Small intestine (tissue), 7 donors: ENCODE measurements at regions not wholly inside any gene's neighbourhood (a gene's known extent, or its start where the extent isn't known, plus 50 kb on each side); places are given as distances from the start of the nearest gene placed in this dataset.

Experiments used
- DNase-seq, 2 donors: peaks; one replicate each; pipeline versions ENCODE4 v3.0.0 to v3.0.0-alpha.2; 2013
- FAIRE-seq: peaks from 2 replicates; lab custom pipeline; 2012; peaks lifted over from hg19 to GRCh38; lab: Jason Lieb, UNC
- H3K27ac ChIP-seq, 3 donors: one replicate each; pipeline ENCODE4 v1.5.1; 2013; ENCODE audit warnings: low read length in 2 of 3, mild to moderate bottlenecking in 2 of 3, control low read depth in 1 of 3, inconsistent platforms in 1 of 3, low read depth in 1 of 3, moderate library complexity in 1 of 3
- H3K27me3 ChIP-seq, 3 donors: one replicate each; pipeline ENCODE4 v1.6.1; 2013; ENCODE audit warnings: low read length in 3 of 3, inconsistent platforms in 1 of 3; ENCODE audit not compliant: control insufficient read depth in 3 of 3, insufficient read depth in 3 of 3
- H3K36me3 ChIP-seq, 3 donors: one replicate each; pipeline ENCODE4 v1.6.1; 2013; ENCODE audit warnings: low read length in 3 of 3, inconsistent platforms in 1 of 3, low read depth in 1 of 3, mild to moderate bottlenecking in 1 of 3, moderate library complexity in 1 of 3; ENCODE audit not compliant: control insufficient read depth in 3 of 3, insufficient read depth in 2 of 3
- H3K4me1 ChIP-seq, 3 donors: one replicate each; pipeline ENCODE4 v1.6.1; 2013; ENCODE audit warnings: low read length in 2 of 3, inconsistent platforms in 1 of 3, low read depth in 1 of 3, mild to moderate bottlenecking in 1 of 3, moderate library complexity in 1 of 3; ENCODE audit not compliant: control insufficient read depth in 3 of 3, insufficient read depth in 2 of 3
- H3K4me3 ChIP-seq, 3 donors: one replicate each; pipeline ENCODE4 v1.5.1; 2013; ENCODE audit warnings: low read length in 3 of 3, control low read depth in 1 of 3, inconsistent platforms in 1 of 3, low read depth in 1 of 3, mild to moderate bottlenecking in 1 of 3, moderate library complexity in 1 of 3
- H3K9me3 ChIP-seq, 2 donors: one replicate each; pipeline ENCODE4 v1.6.1; 2013; ENCODE audit warnings: low read depth in 1 of 2, low read length in 1 of 2; ENCODE audit not compliant: control insufficient read depth in 2 of 2, insufficient read depth in 1 of 2
- WGBS, 3 donors: extraction: QIAGEN DNeasy Blood & Tissue Kit; methylation state at CpG; one replicate each; pipeline ENCODE4 v1.1.7; 2013; 5-methylcytosine and 5-hydroxymethylcytosine counted together
- donor health status: healthy with polysubstance abuse.
- donor health status: control.
- donor health status: control.
- donor health status: Bipolar disorder and iron deficiency.
- donor health status: healthy.

DNA sequence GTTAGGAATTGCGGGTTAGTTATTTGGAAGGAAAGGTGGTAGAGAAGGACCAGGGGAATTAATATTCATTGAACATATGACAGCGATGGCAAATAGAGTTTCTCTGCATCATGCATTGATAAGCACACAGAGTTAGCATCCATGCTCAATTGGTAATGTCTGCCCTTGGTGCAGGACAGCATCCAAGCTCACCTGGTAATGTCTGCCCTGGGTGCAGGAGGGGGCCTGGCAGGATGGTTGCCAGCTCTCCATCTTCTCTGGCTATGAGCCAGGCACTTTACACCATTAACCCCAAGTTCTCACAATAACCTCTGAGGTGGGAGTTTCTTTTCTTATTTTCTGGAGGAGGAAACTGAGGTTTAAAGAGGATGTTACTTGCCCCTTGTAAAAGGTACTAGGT lies 50.4 kb upstream of the RBFOX2 start:
- Histone ChIP-seq H3K36me3 (no peaks in the 10 kb centered on the region), H3K9me3 (peaks cover 0 to 3% of the 10 kb centered on the region in 2 donors), H3K4me3 (no peak overlapping the region), H3K27me3 (no peaks in the 10 kb centered on the region), H3K27ac (no peak overlapping the region), H3K4me1 (no peaks in the 10 kb centered on the region)
- WGBS, 3 donors: 87 to 96% (median 96%) methylated on average over 2 of the region's 2 CpGs
- FAIRE-seq: no peak
- no peak for DNase-seq
